Rectal smooth muscle tissue (tissue), 1 donor: ENCODE measurements at regions not wholly inside any gene's neighbourhood (a gene's known extent, or its start where the extent isn't known, plus 50 kb on each side); places are given as distances from the start of the nearest gene placed in this dataset.

Experiments used
- H3K27ac ChIP-seq: one replicate; pipeline ENCODE4 v1.7.0; 2013; ENCODE audit warnings: low read depth, low read length, inconsistent platforms
- H3K27me3 ChIP-seq: one replicate; pipeline ENCODE4 v1.7.0; 2013; ENCODE audit warnings: low read length; ENCODE audit not compliant: control insufficient read depth, insufficient read depth
- H3K36me3 ChIP-seq: one replicate; pipeline ENCODE4 v1.7.0; 2013; ENCODE audit warnings: low read length; ENCODE audit not compliant: control insufficient read depth, insufficient read depth
- H3K4me1 ChIP-seq: one replicate; pipeline ENCODE4 v1.7.0; 2013; ENCODE audit warnings: low read length; ENCODE audit not compliant: control insufficient read depth, insufficient read depth
- H3K4me3 ChIP-seq: one replicate; pipeline ENCODE4 v1.7.0; 2013; ENCODE audit warnings: low read length
- H3K9ac ChIP-seq: one replicate; pipeline ENCODE4 v1.7.0; 2013; ENCODE audit warnings: low read length

DNA sequence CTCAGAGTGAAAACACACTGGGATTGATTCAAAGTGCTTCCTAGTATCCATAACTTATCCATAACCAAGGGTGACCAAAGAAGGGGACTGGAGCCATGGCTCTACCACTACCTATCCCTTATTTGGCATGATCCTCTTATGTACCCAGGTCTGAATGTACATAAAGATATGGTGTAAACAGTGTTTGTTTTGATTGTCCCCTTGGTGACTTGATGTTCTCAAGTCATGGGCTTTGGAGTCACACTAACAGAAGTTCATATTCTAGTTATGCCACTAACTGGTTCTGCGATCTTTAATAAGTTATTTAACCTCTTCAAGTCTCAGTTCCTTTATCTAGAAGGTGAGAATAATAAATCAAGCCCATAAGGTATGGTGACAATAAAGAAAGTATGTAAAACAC lies 283.4 kb upstream of the PTGER4 start:
- no peak overlapping the region for H3K27ac ChIP-seq
- H3K4me1 ChIP-seq, result no peaks in the 10 kb centered on the region
- no peak overlapping the region for H3K9ac ChIP-seq
- H3K4me3 ChIP-seq, result no peak overlapping the region
- no peaks in the 10 kb centered on the region for H3K27me3 ChIP-seq
- H3K36me3 ChIP-seq, result no peaks in the 10 kb centered on the region

DNA sequence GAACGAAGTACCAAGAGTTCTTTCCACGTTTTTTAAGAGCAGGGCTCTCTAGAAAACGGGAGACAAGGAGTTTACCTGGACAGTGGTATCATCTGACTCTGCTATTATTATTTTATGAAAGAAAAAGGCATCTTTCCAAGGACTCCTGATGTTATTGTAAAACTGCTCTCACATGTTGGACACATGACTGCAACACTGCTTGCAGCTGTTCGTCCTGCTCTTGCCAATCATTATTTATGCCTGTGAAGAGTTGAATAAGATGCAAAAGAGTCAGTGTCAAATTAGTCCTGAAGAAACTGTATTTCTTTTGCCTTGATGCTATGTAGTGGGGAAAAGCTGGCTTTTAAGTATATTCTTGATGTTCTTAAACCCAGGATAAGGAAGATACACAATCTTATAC lies 284.5 kb upstream of the PTGER4 start:
- no peaks in the 10 kb centered on the region for H3K27me3 ChIP-seq
- no peak overlapping the region for H3K27ac ChIP-seq
- no peak overlapping the region for H3K4me3 ChIP-seq
- no peaks in the 10 kb centered on the region for H3K36me3 ChIP-seq
- no peak overlapping the region for H3K9ac ChIP-seq
- no peaks in the 10 kb centered on the region for H3K4me1 ChIP-seq

DNA sequence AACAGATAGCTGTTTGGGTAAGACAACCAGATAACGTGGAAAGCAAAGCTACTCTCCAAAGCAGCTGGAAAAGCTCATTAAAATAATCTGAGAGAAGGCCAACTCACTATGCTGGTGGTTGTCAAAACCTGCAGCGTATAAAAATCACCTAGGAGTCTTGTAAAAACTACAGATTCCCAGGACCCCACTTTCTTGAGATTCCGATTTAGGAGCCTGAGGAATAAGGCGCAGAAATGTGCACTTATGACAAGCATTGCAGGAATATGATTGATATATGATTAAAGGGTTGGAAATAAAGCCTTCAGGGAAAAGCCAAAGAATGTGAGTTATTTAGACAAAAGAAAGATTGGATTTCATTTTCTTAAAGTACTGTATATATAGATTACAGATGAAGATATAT lies 285.0 kb upstream of the PTGER4 start:
- H3K9ac ChIP-seq, result no peak overlapping the region
- H3K36me3 ChIP-seq, result no peaks in the 10 kb centered on the region

DNA sequence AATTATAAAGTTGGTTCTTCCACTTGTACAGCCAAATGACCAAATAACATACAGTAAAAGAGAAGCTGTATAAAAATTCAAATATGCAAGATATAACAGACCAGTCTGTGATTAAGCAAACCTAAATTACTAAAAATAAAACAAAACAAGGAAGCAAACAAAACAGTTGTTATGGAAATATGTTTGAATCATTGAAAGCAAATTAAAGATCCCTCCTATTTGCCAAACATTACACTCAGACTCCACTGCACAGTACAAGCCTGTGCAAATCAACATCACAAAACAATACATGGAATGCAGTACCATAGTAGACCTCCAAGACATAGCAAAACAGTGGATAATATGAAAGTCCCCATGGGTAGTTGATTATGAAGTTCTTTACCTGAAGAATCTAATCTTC lies 288.1 kb upstream of the PTGER4 start:
- Histone ChIP-seq H3K36me3 (no peaks in the 10 kb centered on the region), H3K27me3 (no peaks in the 10 kb centered on the region), H3K9ac (no peak overlapping the region), H3K27ac (no peak overlapping the region), H3K4me1 (no peaks in the 10 kb centered on the region), H3K4me3 (no peak overlapping the region)

More for the DNA sequence above, 285.0 kb upstream of the PTGER4 start:
- H3K4me1 ChIP-seq, result no peaks in the 10 kb centered on the region
- no peak overlapping the region for H3K27ac ChIP-seq
- no peaks in the 10 kb centered on the region for H3K27me3 ChIP-seq
- H3K4me3 ChIP-seq, result no peak overlapping the region

DNA sequence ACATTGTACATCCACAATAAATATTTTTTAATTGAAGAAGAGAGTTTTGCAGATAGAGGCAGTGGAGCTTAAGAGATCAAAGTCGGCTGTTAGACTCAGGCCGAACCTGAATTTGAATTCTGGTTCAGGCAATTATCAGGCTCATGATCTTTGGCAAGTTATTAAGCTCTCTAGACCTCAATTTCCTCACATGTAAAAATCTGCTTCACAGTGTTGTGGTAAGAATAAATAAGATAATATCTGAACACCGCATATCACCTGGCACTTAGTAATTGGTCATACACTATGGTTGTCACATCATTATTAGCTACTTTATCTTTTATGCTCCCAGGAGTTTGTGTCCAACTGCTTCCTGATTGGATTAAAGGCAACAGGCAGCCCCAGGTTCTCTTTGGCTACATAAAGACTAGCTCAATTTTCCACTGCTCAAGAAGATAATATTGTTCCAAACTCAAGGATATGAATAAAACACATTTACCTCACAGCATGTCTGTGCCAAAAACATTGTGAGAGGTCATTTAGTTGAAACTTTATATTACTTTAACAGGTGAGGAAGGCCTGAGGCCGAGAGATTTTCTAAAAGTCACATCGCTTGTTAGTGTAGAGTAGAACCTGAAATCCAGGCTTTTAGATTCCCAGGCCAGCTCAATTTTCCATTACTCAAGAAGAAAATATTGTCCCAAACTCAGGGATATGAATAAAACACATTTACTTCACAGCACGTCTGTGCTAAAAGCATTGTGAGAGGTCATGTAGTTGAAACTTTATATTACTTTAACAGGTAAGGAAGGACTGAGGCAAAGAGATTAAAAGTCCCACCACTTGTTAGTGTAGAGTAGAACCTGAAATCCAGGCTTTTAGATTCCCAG lies 289.2 kb upstream of the PTGER4 start:
- H3K36me3 ChIP-seq, result no peaks in the 10 kb centered on the region
- no peak overlapping the region for H3K27ac ChIP-seq
- H3K27me3 ChIP-seq, result no peaks in the 10 kb centered on the region
- H3K9ac ChIP-seq, result no peak overlapping the region
- H3K4me3 ChIP-seq, result no peak overlapping the region
- no peaks in the 10 kb centered on the region for H3K4me1 ChIP-seq

DNA sequence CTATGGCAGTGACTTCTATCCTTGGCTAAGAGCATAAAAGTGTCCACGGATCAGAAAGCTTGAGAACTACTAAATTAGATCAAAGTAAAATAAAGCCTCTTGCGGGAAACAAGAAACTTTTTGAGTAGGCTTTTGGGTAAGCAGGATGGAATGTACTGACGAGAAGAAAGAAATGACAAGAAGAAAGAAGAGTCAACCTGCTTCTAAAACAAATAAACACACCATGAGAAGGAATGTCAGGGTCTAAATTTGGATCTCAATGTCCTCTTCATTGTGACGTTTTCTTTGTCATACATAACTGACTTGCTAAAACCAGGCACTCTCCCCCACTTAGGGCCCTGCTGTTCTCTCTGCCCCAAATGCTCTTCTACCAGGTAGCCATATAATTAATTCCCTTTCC lies 290.1 kb upstream of the PTGER4 start:
- Histone ChIP-seq H3K27ac (no peak overlapping the region), H3K9ac (no peak overlapping the region), H3K4me3 (no peak overlapping the region), H3K4me1 (no peaks in the 10 kb centered on the region), H3K36me3 (no peaks in the 10 kb centered on the region), H3K27me3 (no peaks in the 10 kb centered on the region)

DNA sequence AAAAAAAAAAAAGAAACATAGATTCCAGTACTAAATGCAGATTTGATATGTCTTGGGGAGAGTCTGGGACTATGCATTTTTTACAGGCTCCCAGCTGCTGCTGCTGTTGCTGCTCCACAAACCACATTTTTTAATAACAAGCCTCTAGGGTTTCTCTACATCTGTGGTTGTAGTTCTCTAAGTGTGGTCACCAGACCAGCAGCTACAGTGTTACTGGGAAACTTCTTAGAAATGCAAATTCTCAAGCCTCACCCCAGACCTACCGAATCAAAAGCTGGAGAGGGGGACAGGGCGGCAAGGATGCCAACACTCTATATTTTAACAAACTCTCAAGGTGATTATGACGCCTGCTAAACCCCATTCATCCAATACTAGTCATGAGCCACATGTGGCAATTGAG lies 293.4 kb upstream of the PTGER4 start:
- H3K27ac ChIP-seq, result no peak overlapping the region
- H3K4me3 ChIP-seq, result no peak overlapping the region
- H3K9ac ChIP-seq, result no peak overlapping the region
- H3K4me1 ChIP-seq, result peaks cover 3% of the 10 kb centered on the region
- H3K36me3 ChIP-seq, result no peaks in the 10 kb centered on the region
- H3K27me3 ChIP-seq, result no peaks in the 10 kb centered on the region

DNA sequence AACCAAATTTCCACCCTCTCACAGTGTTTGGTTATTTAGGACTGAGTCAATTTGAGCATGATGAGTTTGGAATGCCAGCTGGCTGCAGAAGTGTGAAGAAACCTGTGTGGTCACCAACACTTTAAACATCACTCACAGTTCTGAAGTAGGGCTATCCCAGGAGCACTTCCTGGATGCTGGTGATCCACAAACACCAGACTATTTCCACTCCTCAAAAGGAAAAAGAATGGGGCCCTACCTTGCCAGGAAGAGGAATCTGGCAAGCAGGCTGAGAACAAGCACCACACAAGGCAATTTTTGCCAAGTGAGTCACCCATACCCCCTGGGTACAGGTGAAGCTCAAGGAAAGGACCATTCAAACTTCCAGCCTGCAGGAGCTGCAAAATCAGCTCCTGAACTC lies 294.2 kb upstream of the PTGER4 start:
- Histone ChIP-seq H3K36me3 (no peaks in the 10 kb centered on the region), H3K27me3 (no peaks in the 10 kb centered on the region), H3K27ac (no peak overlapping the region), H3K4me1 (peaks cover 3% of the 10 kb centered on the region), H3K4me3 (no peak overlapping the region), H3K9ac (no peak overlapping the region)

DNA sequence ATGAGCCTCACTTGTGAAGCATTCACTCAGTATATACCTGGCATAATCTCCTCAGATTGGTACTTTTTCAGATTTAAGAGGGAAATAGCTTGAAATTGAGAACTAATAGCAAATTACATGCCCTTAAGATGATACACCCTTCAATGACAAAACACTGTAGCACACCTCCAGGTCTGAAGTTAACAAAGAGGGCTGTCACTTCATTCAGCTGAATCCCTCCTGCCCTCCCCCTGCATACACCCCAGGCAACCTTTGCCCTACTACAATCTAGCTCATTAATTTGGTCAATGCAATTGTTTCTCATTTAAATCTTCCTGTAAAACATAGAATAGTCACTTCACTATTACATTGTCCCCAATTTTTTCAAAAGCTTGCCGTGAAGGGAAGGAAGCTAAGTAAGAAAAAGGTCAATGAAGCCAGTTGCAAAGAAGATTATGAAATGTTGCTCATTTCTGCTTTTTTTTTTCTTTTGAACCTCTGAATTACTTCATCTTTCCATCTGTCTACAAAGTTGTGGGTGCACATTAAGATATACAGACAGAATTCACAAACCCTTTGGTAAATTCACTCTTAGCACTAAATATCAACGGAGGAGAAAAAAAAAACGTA lies 294.8 kb upstream of the PTGER4 start:
- H3K27me3 ChIP-seq, result no peaks in the 10 kb centered on the region
- no peak overlapping the region for H3K27ac ChIP-seq
- peaks cover 3% of the 10 kb centered on the region for H3K4me1 ChIP-seq
- no peak overlapping the region for H3K4me3 ChIP-seq
- no peak overlapping the region for H3K9ac ChIP-seq
- no peaks in the 10 kb centered on the region for H3K36me3 ChIP-seq

DNA sequence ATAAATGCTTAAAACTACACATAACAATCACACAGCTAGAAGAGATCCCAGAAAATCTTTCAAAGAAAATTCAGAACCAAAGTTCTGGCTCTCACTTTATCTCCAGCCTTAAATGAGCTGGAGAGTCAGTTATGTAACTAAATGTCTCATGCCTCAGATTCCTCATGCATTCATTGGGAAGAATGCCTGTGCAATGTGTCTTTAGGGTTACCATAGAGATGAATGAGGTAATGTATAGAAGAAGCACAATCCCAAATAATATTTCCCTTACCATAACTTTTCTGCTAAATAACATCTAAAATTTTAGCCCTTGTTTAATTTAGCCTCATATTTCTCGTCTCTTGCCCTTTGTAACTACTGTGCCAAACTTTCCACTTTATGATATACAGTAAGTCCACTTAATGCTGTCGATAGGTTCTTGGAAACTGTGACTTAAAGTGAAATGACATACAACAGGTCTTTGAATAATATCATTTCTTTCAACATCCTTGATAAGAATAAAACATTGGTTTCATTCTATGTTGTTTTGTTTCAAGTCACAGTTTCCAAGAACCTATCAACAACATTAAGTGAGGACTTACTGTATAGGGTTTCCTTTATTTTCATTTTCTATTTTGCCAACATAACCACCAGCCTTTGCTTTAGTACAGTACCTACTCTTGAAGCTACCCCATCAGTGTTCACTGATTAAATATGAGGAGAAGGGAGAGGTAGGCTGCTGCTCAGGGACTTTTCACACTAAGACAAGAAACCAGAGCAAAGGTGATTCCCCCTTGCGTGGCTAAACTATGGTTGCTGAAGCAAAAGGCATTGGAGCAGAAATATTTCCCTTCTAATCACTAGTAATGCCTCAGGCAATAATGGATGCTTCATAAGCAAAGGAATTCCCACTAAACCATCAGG lies 295.7 kb upstream of the PTGER4 start:
- Histone ChIP-seq H3K9ac (no peak overlapping the region), H3K4me3 (no peak overlapping the region), H3K4me1 (peaks cover 3% of the 10 kb centered on the region), H3K36me3 (no peaks in the 10 kb centered on the region), H3K27me3 (no peaks in the 10 kb centered on the region), H3K27ac (no peak overlapping the region)

DNA sequence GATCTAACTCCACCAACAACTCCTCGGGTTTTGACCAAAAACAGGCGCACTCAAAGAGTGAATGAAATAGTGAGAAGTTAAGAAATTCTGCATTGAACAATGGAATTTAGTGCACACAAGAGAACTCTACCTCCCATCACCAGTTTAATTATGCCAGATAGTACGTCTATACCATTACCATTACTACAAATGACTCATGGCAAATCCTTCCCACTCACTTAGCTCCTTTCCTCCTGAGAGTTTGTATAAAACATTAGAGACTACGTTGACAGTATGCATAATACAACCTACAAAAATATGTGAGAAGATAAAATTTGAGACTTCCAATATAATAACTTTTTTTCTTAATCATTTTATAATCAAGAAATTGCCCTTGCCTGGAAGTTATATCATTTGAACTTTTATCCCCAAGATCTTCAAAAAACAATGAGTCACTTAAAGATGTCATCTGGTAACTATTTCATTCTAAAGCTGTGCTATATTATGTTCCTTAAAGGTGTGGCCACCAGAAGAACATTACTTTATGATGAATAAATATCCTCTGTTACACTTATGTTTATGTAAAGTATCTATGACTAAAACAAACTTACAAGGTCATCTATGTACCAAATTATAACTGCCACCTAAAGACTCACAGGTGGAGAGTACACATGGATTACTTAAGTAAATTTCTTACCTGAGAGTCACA lies 297.9 kb upstream of the PTGER4 start:
- Histone ChIP-seq H3K9ac (no peak overlapping the region), H3K27ac (no peak overlapping the region), H3K36me3 (no peaks in the 10 kb centered on the region), H3K4me1 (peaks cover 3% of the 10 kb centered on the region), H3K27me3 (no peaks in the 10 kb centered on the region), H3K4me3 (no peak overlapping the region)

DNA sequence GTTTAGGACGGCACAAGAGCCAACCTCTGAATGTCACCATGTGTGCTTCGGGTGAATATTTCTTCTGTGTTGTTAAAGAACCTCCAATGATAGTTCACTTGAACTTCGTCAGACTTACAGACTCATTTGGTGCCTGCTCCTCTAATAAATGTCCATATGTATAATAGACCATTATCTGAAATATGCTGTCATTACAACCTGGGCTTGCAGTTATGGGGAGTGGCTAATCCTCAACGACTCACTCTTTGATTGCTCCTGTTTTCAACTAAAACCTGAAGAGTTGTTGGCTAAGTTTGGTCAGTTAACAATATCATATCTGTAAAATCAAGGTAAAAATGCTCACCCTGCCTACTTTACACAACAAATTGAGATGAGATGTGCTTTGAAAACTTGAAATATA lies 298.7 kb upstream of the PTGER4 start:
- Histone ChIP-seq H3K9ac (no peak overlapping the region), H3K27me3 (no peaks in the 10 kb centered on the region), H3K4me3 (no peak overlapping the region), H3K27ac (no peak overlapping the region), H3K36me3 (no peaks in the 10 kb centered on the region), H3K4me1 (peaks cover 3% of the 10 kb centered on the region)
